A549 (cell line): ENCODE measurements at regions not wholly inside any gene's neighbourhood (a gene's known extent, or its start where the extent isn't known, plus 50 kb on each side); places are given as distances from the start of the nearest gene placed in this dataset.

Experiments
- ATAC-seq, 2 experiments: fragments of 200-7000 bp in 1 of 2; fragments of >200 bp in 1 of 2; cut with Nextera tagmentation in 1 of 2; cut with Tn5 transposase in 1 of 2; 3 replicates each; pipeline versions ENCODE4 v1.8.0 to v1.9.1; 2018 to 2020; ENCODE audit warnings: mild to moderate bottlenecking in 1 of 2, moderate library complexity in 1 of 2
- CTCF ChIA-PET: fragments of 300-600 bp; sonication (Branson Sonifier 250); formaldehyde crosslinking; extraction: SDS; loops from one replicate; lab custom pipeline; 2021; ENCODE audit warnings: antibody characterized with exemption, inconsistent platforms; lab: Yijun Ruan, JAX
- POLR2A ChIA-PET: fragments of 350-600 bp; formaldehyde crosslinking; extraction: SDS; loops from one replicate; lab custom pipeline; 2021; ENCODE audit warnings: antibody characterized with exemption, inconsistent platforms; lab: Yijun Ruan, JAX
- DNase-seq, 2 experiments: peaks; one replicate each; pipeline versions ENCODE4 v3.0.0 to v3.0.0-alpha.2; 2011 to 2016; ENCODE audit warnings: low read depth in 1 of 2, low spot score in 1 of 2
- FAIRE-seq: peaks from 2 replicates; lab custom pipeline; 2011; peaks lifted over from hg19 to GRCh38; lab: Jason Lieb, UNC
- H3K27ac ChIP-seq, 2 experiments: fragments of >200 bp; sonication (Bioruptor Twin); formaldehyde crosslinking; 3 replicates each; pipeline ENCODE4 v1.5.1; 2016 to 2017
- H3K4me1 ChIP-seq: fragments of >200 bp; sonication (Bioruptor Twin); formaldehyde crosslinking; 3 replicates; pipeline ENCODE4 v1.6.1; 2016
- H3K4me2 ChIP-seq: fragments of >200 bp; sonication (Bioruptor Twin); formaldehyde crosslinking; 3 replicates; pipeline ENCODE4 v1.6.1; 2016
- H3K4me3 ChIP-seq: fragments of >200 bp; sonication (Bioruptor Twin); formaldehyde crosslinking; 3 replicates; pipeline ENCODE4 v1.5.1; 2016
- H3K9me3 ChIP-seq: fragments of >200 bp; sonication (Bioruptor Twin); formaldehyde crosslinking; 3 replicates; pipeline ENCODE4 v1.6.1; 2016
- CEBPB ChIP-seq, 2 experiments: fragments of >200 bp in 1 of 2; sonication (Bioruptor Twin) in 1 of 2; formaldehyde crosslinking in 1 of 2; IDR thresholded peaks; 2 replicates each; pipeline ENCODE4 v1.6.1; 2012 to 2016
- FOXS1 ChIP-seq: fragments of 250-450 bp; sonication (Bioruptor Pico); IDR thresholded peaks from 2 replicates; pipeline ENCODE4 v1.5.0; 2020; ENCODE audit warnings: mild to moderate bottlenecking, moderate library complexity
- MAFK ChIP-seq: fragments of 450-650 bp; IDR thresholded peaks from 2 replicates; pipeline ENCODE4 v1.6.1; 2014; ENCODE audit not compliant: partially characterized antibody
- MYC ChIP-seq: IDR thresholded peaks from 2 replicates; pipeline ENCODE4 v1.6.1; 2012; ENCODE audit warnings: mild to moderate bottlenecking, inconsistent platforms, low read length, improper control_type of control experiment, borderline replicate concordance
- NFE2L2 ChIP-seq: fragments of 150-350 bp; conservative IDR thresholded peaks from 2 replicates; pipeline ENCODE4 v1.6.1; 2014; ENCODE audit warnings: low read length
- NPAS2 ChIP-seq: fragments of 250-450 bp; sonication (Bioruptor Pico); IDR thresholded peaks from 2 replicates; pipeline ENCODE4 v1.8.0; 2022; ENCODE audit warnings: mild to moderate bottlenecking, moderate library complexity, borderline replicate concordance
- RAD21 ChIP-seq, 2 experiments: fragments of >200 bp in 1 of 2; sonication (Bioruptor Twin) in 1 of 2; formaldehyde crosslinking in 1 of 2; IDR thresholded peaks in 1 of 2; conservative IDR thresholded peaks in 1 of 2; 2 replicates in 1 of 2; 3 replicates in 1 of 2; pipeline ENCODE4 v1.6.1; 2012 to 2018; ENCODE audit warnings: inconsistent platforms in 1 of 2
- TFCP2L1 ChIP-seq: fragments of 250-450 bp; sonication (Bioruptor Pico); IDR thresholded peaks from 2 replicates; pipeline ENCODE4 v1.5.0; 2021; ENCODE audit warnings: mild to moderate bottlenecking
- TP53 ChIP-seq: fragments of 250-450 bp; sonication (Bioruptor Pico); IDR thresholded peaks from 2 replicates; pipeline ENCODE4 v1.5.0; 2021; ENCODE audit warnings: mild to moderate bottlenecking, moderate library complexity
- ZFP36 ChIP-seq: fragments of 450-650 bp; IDR thresholded peaks from 2 replicates; pipeline ENCODE4 v1.6.1; 2014; ENCODE audit warnings: borderline replicate concordance; ENCODE audit not compliant: partially characterized antibody
- WGBS: methylation state at CpG from one replicate; pipeline ENCODE4 v1.1.6; 2017; ENCODE audit errors: missing lambda C conversion rate; 5-methylcytosine and 5-hydroxymethylcytosine counted together
- TF ChIP-seq, protein P1 (sequence below): fragments of >200 bp; sonication (Bioruptor Twin); formaldehyde crosslinking; IDR thresholded peaks from 3 replicates; pipeline ENCODE4 v1.5.1; 2016
- TF ChIP-seq, protein P2 (sequence below): fragments of 200-600 bp; sonication (generic); IDR thresholded peaks from 2 replicates; pipeline ENCODE4 v1.6.1; 2016; ENCODE audit warnings: antibody characterized with exemption, mild to moderate bottlenecking, moderate library complexity
- TF ChIP-seq, protein P3 (sequence below): fragments of 250-450 bp; sonication (Bioruptor Pico); IDR thresholded peaks from 2 replicates; pipeline ENCODE4 v1.5.0; 2020; ENCODE audit warnings: low read depth, mild to moderate bottlenecking, moderate library complexity
- TF ChIP-seq, protein P4 (sequence below): fragments of 150-350 bp; IDR thresholded peaks from 2 replicates; pipeline ENCODE4 v1.6.1; 2014; ENCODE audit warnings: low read depth, mild to moderate bottlenecking, low read length
- TF ChIP-seq, protein P5 (sequence below): IDR thresholded peaks from 2 replicates; pipeline ENCODE4 v1.6.1; 2012

DNA sequence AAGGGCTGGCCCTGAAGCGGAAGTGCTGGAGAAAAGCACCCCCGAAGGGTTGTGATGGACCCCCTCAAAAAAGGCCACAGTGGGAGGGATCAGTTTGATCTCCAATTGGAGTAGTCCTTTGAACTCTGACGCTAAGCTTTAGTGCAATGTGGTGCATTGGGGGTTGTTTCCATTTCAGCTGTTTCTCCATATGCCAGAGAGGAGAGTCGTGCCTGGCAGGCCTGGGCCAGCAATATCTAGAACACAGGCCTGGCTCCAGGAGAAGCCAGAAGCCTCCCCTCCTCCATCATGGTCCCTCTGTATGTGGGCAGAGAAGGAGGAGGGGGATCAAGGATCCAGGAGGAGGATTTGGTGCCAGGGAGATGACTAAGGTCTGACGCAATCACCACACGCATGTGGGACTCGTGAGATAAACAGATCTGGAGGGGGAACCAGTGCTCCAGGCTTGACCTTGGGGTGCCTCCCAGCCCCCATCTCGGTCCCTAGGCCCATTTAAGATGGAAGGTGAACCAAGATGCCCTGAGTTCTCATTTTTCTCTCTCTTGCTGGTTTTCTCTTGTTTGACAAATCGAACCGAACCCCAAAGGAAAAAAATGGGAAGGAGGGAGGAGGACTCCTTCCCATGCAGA, 517.4 kb upstream of the JARID2 start:
- no peak for DNase-seq
- no peak for ATAC-seq
- H3K4me1 ChIP-seq = peaks cover 27% of the 10 kb centered on the region
- TF ChIP-seq, protein P1, sequence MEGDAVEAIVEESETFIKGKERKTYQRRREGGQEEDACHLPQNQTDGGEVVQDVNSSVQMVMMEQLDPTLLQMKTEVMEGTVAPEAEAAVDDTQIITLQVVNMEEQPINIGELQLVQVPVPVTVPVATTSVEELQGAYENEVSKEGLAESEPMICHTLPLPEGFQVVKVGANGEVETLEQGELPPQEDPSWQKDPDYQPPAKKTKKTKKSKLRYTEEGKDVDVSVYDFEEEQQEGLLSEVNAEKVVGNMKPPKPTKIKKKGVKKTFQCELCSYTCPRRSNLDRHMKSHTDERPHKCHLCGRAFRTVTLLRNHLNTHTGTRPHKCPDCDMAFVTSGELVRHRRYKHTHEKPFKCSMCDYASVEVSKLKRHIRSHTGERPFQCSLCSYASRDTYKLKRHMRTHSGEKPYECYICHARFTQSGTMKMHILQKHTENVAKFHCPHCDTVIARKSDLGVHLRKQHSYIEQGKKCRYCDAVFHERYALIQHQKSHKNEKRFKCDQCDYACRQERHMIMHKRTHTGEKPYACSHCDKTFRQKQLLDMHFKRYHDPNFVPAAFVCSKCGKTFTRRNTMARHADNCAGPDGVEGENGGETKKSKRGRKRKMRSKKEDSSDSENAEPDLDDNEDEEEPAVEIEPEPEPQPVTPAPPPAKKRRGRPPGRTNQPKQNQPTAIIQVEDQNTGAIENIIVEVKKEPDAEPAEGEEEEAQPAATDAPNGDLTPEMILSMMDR = no peak
- peak; percentile 60 to 86; a peak in 3 of 4 replicates for TF ChIP-seq CEBPB (IDR thresholded peaks at IDR 0.05)
- 73% methylated on average over 10 of the region's 10 CpGs for WGBS
- no peak overlapping the region for H3K4me3 ChIP-seq
- ChIA-PET CTCF (interaction anchor here (1.3 to 1.8 kb wide), 2 partner anchors 13 to 17 kb away, joined by 4 to 5 read pairs; no protein-coding TSS in a partner anchor), POLR2A (no interaction called here)
- H3K4me2 ChIP-seq = no peak overlapping the region
- no peaks in the 10 kb centered on the region for H3K9me3 ChIP-seq
- FAIRE-seq = no peak
- peak overlapping the region; percentile 50 to 66; a peak in 5 of 6 replicates for H3K27ac ChIP-seq

DNA sequence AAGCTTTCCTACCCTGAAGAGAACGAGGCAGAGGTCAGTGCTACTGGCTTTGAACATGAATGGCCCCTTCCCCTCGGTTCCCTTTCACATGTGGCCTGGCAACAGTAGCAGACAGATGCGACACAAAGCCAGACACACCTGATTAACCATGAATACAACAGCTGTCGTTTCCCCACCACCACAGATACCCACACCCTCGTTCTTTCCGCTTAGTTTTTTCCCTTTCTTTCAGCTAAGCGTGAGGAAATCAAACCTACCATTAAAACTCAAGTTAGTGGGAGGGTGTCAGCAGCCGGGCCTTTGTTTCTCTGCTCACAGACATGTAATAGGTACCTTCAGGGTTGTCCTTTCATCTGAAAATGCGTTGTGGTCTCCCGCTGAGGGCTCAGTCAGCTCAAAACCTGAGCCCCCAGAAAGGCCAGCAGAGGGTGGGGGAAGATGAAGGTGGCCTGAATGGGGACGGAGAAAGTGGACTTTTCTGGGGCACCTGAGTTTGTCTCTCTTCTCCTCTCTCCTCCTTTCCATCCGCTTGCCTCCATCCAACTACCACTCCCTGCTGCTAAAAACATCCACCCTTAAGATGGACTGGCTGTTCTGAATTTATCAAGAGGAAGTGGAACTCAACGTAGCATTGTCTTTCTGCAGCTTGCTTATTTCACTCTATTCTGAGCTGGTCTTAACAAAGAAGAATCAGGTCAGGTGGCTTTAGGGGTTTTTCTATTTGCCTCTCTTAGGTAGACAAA, 516.6 kb upstream of the JARID2 start:
- Histone ChIP-seq H3K27ac (peak overlapping the region; percentile 50 to 66; a peak in 4 of 6 replicates), H3K4me2 (no peak overlapping the region), H3K4me3 (no peak overlapping the region), H3K4me1 (peaks cover 35% of the 10 kb centered on the region), H3K9me3 (no peaks in the 10 kb centered on the region; the same call in 2 of the 3 replicates)
- FAIRE-seq (no peak), DNase-seq (no peak), ATAC-seq (no peak)
- TF ChIP-seq RAD21 (conservative IDR thresholded peaks at IDR 0.05 in 1 of 2, IDR thresholded peaks at IDR 0.05 in 1 of 2) (no peak), NFE2L2 (no peak), NPAS2 (no peak), FOXS1 (CRISPR knock-in tag) (no peak), MYC (no peak), MAFK (no peak), ZFP36 (no peak), TFCP2L1 (CRISPR knock-in tag) (no peak), TP53 (CRISPR knock-in tag) (no peak)
- TF ChIP-seq, protein P2, sequence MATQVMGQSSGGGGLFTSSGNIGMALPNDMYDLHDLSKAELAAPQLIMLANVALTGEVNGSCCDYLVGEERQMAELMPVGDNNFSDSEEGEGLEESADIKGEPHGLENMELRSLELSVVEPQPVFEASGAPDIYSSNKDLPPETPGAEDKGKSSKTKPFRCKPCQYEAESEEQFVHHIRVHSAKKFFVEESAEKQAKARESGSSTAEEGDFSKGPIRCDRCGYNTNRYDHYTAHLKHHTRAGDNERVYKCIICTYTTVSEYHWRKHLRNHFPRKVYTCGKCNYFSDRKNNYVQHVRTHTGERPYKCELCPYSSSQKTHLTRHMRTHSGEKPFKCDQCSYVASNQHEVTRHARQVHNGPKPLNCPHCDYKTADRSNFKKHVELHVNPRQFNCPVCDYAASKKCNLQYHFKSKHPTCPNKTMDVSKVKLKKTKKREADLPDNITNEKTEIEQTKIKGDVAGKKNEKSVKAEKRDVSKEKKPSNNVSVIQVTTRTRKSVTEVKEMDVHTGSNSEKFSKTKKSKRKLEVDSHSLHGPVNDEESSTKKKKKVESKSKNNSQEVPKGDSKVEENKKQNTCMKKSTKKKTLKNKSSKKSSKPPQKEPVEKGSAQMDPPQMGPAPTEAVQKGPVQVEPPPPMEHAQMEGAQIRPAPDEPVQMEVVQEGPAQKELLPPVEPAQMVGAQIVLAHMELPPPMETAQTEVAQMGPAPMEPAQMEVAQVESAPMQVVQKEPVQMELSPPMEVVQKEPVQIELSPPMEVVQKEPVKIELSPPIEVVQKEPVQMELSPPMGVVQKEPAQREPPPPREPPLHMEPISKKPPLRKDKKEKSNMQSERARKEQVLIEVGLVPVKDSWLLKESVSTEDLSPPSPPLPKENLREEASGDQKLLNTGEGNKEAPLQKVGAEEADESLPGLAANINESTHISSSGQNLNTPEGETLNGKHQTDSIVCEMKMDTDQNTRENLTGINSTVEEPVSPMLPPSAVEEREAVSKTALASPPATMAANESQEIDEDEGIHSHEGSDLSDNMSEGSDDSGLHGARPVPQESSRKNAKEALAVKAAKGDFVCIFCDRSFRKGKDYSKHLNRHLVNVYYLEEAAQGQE = no peak
- TF ChIP-seq, protein P3, sequence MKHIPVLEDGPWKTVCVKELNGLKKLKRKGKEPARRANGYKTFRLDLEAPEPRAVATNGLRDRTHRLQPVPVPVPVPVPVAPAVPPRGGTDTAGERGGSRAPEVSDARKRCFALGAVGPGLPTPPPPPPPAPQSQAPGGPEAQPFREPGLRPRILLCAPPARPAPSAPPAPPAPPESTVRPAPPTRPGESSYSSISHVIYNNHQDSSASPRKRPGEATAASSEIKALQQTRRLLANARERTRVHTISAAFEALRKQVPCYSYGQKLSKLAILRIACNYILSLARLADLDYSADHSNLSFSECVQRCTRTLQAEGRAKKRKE = no peak
- TF ChIP-seq, protein P4, sequence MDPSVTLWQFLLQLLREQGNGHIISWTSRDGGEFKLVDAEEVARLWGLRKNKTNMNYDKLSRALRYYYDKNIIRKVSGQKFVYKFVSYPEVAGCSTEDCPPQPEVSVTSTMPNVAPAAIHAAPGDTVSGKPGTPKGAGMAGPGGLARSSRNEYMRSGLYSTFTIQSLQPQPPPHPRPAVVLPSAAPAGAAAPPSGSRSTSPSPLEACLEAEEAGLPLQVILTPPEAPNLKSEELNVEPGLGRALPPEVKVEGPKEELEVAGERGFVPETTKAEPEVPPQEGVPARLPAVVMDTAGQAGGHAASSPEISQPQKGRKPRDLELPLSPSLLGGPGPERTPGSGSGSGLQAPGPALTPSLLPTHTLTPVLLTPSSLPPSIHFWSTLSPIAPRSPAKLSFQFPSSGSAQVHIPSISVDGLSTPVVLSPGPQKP = no peak
- TF ChIP-seq, protein P5, sequence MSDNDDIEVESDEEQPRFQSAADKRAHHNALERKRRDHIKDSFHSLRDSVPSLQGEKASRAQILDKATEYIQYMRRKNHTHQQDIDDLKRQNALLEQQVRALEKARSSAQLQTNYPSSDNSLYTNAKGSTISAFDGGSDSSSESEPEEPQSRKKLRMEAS = no peak
- POLR2A ChIA-PET = no interaction called here
- CTCF ChIA-PET = interaction anchor here (0.6 to 1.8 kb wide), 4 partner anchors 14 to 256 kb away, joined by 3 to 5 read pairs (median 4); no protein-coding TSS in a partner anchor
- WGBS = 89% methylated on average over 13 of the region's 13 CpGs
